ENCODE measurements at regions not wholly inside any gene's neighbourhood (a gene's known extent, or its start where the extent isn't known, plus 50 kb on each side); places are given as distances from the start of the nearest gene placed in this dataset.
"Not testable (repeated sequence)": the region's sequence is repeated elsewhere in the genome, so short reads cannot be mapped to it uniquely, and the experiment has no call there.

DNA sequence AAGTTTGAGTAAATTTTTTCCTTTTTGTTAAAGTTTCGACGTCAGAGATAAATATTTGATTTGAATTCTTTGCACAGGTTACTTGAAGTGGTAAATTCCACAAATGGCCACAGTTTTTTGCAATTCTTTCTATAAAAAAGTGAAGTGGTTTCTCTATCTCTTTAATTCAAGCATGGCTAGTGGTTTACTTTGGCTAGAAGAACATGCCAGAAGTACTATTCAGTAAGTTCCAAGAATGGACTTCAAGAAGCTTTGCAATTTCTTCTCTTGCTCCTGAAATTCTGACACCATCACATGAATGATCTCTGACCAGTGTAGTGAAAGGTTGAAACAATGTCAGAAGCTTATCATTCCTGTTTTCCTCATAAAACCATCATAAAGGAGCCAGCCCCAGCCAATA, 55.7 kb upstream of the RNPC3 start:
- DNase-seq, result no peak
- Histone ChIP-seq H3K9me3 (no peaks in the 10 kb centered on the region), H3K27me3 (no peaks in the 10 kb centered on the region), H3K4me3 (no peak overlapping the region), H3K36me3 (no peaks in the 10 kb centered on the region)

DNA sequence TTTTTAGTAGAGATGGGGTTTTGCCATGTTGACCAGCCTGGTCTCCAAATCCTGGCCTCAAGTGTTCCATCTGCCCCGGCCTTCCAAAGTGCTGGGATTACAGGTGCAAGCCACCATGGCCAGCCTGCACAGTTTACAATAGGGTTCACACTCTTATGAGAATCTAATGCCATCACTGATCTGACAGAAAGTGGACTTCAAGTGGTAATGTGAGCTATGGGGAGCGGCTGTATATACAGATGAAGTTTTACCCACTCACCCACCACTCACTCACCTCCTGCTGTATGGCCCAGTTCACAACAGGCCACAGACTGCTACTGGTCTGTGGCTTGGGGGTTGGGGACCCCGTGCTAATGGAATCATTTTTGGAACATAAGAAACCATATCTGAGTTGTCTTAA, 58.4 kb upstream of the RNPC3 start:
- no peak overlapping the region for H3K4me3 ChIP-seq
- no peaks in the 10 kb centered on the region for H3K36me3 ChIP-seq
- no peak for DNase-seq
- no peaks in the 10 kb centered on the region for H3K9me3 ChIP-seq
- H3K27me3 ChIP-seq, result no peaks in the 10 kb centered on the region

- no peak for DNase-seq
- Histone ChIP-seq H3K27me3 (no peaks in the 10 kb centered on the region), H3K36me3 (no peaks in the 10 kb centered on the region), H3K4me3 (no peak overlapping the region), H3K9me3 (no peaks in the 10 kb centered on the region)
Observed at GRCh38 chr1:103461161-103462105, 64.1 kb upstream of the RNPC3 start.

DNA sequence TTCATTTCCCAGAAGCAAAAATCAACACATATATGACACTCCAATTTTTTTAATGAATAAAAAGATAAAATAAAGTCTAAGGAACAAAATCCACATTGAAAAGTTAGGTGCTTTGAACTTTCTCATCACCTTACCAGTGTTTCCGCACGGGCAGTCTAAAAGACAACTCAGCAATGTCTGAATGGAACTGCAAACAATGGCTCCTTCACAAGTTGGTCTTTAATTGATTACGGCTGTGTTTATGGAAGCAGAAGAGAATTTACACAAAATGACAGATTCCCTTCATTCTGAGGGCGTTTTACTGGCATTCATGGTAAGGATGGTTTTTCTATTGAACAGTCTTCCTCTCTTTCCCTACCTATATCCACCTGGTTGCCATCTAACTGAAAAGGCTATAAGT, 65.0 kb upstream of the RNPC3 start:
- Histone ChIP-seq H3K9me3 (no peaks in the 10 kb centered on the region), H3K27me3 (no peaks in the 10 kb centered on the region), H3K4me3 (no peak overlapping the region), H3K36me3 (no peaks in the 10 kb centered on the region)
- no peak for DNase-seq

DNA sequence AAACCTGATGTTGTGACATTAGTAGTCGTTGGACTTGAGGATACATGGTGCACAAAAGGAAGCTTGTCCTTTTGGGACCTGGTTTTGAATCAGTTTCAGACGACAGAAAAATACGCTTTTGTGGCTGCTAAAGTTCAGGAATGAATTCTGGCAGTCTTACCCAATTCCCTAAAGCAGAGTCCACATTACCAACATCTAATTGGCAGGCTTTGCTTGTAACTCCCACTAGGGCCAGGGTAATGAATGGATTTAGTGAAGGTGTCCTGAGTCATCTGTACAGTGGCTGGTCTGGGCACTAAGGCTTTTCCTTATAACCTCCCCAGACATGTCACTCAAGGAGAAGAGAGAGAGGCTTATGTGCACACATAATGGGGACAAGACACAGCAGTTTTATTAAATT, 66.2 kb upstream of the RNPC3 start:
- no peak for DNase-seq
- no peak overlapping the region for H3K4me3 ChIP-seq
- H3K36me3 ChIP-seq, result no peaks in the 10 kb centered on the region
- H3K9me3 ChIP-seq, result no peaks in the 10 kb centered on the region
- no peaks in the 10 kb centered on the region for H3K27me3 ChIP-seq

- Histone ChIP-seq H3K36me3 (no peaks in the 10 kb centered on the region), H3K27me3 (no peaks in the 10 kb centered on the region), H3K4me3 (no peak overlapping the region), H3K9me3 (no peaks in the 10 kb centered on the region)
- DNase-seq, result no peak
Observed at GRCh38 chr1:103457886-103458455, 67.5 kb upstream of the RNPC3 start.

- no peak for DNase-seq
- Histone ChIP-seq H3K27me3 (no peaks in the 10 kb centered on the region), H3K4me3 (no peak overlapping the region), H3K9me3 (no peaks in the 10 kb centered on the region), H3K36me3 (no peaks in the 10 kb centered on the region)
Observed at GRCh38 chr1:103448560-103448959, 76.9 kb upstream of the RNPC3 start.

DNA sequence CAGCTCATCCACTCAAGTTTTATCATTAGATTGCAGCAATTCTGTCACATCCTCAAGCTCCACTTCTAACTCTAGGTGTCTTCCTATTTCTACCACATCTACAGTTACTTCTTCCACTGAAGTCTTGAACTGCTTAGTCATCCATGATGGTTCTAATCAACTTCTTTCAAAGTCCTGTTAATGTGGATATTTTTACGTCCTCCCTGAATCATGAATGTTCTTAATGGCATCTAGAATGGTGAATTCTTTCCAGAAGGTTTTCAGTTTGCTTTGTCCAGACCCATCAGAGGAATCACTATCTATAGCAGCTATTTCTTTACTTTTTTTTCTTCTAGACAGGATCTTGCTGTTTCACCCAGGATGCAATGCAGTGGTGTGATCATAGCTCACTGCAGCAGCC, 78.0 kb upstream of the RNPC3 start:
- DNase-seq, result no peak
- H3K9me3 ChIP-seq, result no peaks in the 10 kb centered on the region
- H3K27me3 ChIP-seq, result no peaks in the 10 kb centered on the region
- no peak overlapping the region for H3K4me3 ChIP-seq
- no peaks in the 10 kb centered on the region for H3K36me3 ChIP-seq

GRCh38 chr1:103441342-103441741, 84.2 kb upstream of the RNPC3 start:
- DNase-seq, result no peak
- Histone ChIP-seq H3K27me3 (no peaks in the 10 kb centered on the region), H3K4me3 (no peak overlapping the region), H3K9me3 (no peaks in the 10 kb centered on the region), H3K36me3 (no peaks in the 10 kb centered on the region)

DNA sequence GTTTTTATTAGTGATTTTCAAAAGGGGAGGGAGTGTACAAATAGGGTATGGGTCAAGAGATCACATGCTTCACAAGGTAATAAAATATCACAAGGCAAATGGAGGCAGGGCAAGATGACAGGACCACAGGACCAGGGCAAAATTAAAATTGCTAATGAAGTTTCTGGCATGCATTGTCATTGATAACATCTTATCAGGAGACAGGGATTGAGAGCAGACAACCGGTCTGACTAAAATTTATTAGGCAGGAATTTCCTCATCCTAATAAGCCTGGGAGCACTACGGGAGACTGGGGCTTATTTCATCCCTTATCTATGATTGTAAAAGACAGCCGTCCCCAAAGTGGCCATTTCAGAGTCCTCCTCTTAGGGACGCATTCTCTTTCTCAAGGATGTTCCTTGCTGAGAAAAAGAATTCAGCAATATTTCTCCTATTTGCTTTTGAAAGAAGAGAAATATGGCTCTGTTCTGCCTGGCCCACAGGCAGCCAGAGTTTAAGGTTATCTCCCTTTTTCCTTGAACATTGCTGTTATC, 88.9 kb upstream of the RNPC3 start:
- not testable (repeated sequence) for H3K4me3 ChIP-seq, H3K27me3 ChIP-seq, H3K36me3 ChIP-seq, H3K9me3 ChIP-seq, DNase-seq

DNA sequence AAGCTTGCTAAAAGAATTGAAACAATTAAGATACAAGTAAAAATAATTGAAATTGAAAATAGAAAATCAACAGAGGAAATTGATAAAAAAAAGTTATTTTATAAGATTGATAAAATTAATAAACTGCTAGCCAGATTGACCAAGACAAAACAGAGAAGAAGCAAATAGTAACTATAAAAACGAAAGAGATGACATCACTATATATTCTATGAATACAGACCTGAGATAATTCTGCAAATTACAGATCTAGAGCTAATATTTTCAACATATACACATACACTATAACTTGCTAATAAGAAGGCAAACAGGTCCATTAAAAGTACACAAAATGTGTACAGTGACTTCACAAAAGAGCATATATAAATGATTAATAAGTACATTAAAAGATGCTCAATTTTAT, 90.1 kb upstream of the RNPC3 start:
- no peaks in the 10 kb centered on the region for H3K36me3 ChIP-seq
- no peaks in the 10 kb centered on the region for H3K9me3 ChIP-seq
- H3K27me3 ChIP-seq, result no peaks in the 10 kb centered on the region; the same call in 1 of the 2 replicates
- DNase-seq, result no peak
- H3K4me3 ChIP-seq, result no peak overlapping the region

DNA sequence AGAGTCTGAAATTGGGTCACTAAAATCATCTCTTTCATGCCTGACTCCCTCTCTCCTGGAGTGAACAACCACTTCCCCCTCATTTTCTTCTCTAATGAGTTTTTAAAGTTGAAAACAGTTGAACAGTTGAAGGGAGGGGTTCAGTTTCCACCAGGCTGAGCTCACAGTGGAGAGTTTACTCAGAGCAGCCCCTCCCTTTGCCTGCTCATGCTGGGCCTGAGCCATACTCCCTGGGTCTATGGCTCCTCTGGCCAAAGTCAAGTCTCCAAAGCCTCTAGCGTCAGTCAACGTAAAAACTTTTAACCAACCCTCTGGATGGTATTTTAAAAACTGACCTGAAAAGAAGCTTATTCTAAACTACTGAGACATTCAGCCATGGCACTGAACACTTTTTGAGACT, 100.8 kb upstream of the RNPC3 start:
- no peaks in the 10 kb centered on the region for H3K27me3 ChIP-seq
- no peaks in the 10 kb centered on the region for H3K36me3 ChIP-seq
- no peak for DNase-seq
- H3K9me3 ChIP-seq, result no peaks in the 10 kb centered on the region
- H3K4me3 ChIP-seq, result no peak overlapping the region

- no peaks in the 10 kb centered on the region for H3K27me3 ChIP-seq
- no peak overlapping the region for H3K4me3 ChIP-seq
- peak; percentile 39 for DNase-seq
- H3K36me3 ChIP-seq, result no peaks in the 10 kb centered on the region
- no peaks in the 10 kb centered on the region for H3K9me3 ChIP-seq
Observed at GRCh38 chr1:103416681-103417286, 108.7 kb upstream of the RNPC3 start.

DNA sequence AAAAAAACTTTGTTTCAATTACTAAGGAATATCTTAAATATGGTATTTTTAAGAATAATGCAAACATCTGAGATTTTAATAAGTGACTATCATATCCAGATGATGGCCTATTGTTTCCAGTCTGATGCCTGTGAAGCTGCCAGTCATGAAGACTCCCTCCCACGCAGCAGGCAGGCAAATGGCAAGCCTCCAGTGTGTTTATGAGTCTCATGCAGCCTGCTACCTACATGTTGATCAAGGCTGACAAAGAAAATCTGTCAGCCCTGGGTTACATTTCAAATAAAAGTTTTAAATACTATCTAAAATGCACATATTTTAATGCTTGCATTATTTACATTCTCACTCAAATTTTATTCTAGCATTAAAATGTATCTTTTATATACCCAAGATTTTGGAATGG, 137.6 kb upstream of the RNPC3 start:
- H3K4me3 ChIP-seq, result no peak overlapping the region
- DNase-seq, result no peak
- no peaks in the 10 kb centered on the region for H3K27me3 ChIP-seq
- H3K9me3 ChIP-seq, result no peaks in the 10 kb centered on the region
- H3K36me3 ChIP-seq, result no peaks in the 10 kb centered on the region

GRCh38 chr1:103373991-103374390, 151.5 kb upstream of the RNPC3 start:
- H3K36me3 ChIP-seq, result no peaks in the 10 kb centered on the region
- H3K27me3 ChIP-seq, result no peaks in the 10 kb centered on the region
- no peak overlapping the region for H3K4me3 ChIP-seq
- no peaks in the 10 kb centered on the region for H3K9me3 ChIP-seq
- no peak for DNase-seq

- no peaks in the 10 kb centered on the region for H3K36me3 ChIP-seq
- no peak overlapping the region for H3K4me3 ChIP-seq
- no peaks in the 10 kb centered on the region for H3K27me3 ChIP-seq
- H3K9me3 ChIP-seq, result no peaks in the 10 kb centered on the region
- DNase-seq, result no peak
Observed at GRCh38 chr1:103372866-103373265, 152.6 kb upstream of the RNPC3 start.

- no peaks in the 10 kb centered on the region for H3K9me3 ChIP-seq
- no peak overlapping the region for H3K4me3 ChIP-seq
- H3K27me3 ChIP-seq, result no peaks in the 10 kb centered on the region
- no peaks in the 10 kb centered on the region for H3K36me3 ChIP-seq
- DNase-seq, result no peak
Observed at GRCh38 chr1:103371234-103371633, 154.3 kb upstream of the RNPC3 start.
